GM18520 (cell line): ENCODE measurements at regions not wholly inside any gene's neighbourhood (a gene's known extent, or its start where the extent isn't known, plus 50 kb on each side); places are given as distances from the start of the nearest gene placed in this dataset.
"Not testable (repeated sequence)": the region's sequence is repeated elsewhere in the genome, so short reads cannot be mapped to it uniquely, and the experiment has no call there.

Source experiments
- ATAC-seq: cut with Tn5 transposase; IDR thresholded peaks from one replicate; pipeline ENCODE4 v1.9.1; 2021; ENCODE audit not compliant: unreplicated experiment

GRCh38 chr2:66243809-66244208 lies 191.1 kb upstream of the MEIS1 start:
- not testable (repeated sequence) for ATAC-seq

- not testable (repeated sequence) for ATAC-seq
These were observed 192.0 kb upstream of the MEIS1 start for GRCh38 chr2:66242888-66243287.

- ATAC-seq: no peak
These were observed 192.7 kb upstream of the MEIS1 start for GRCh38 chr2:66242099-66242789.

GRCh38 chr2:66240286-66240685 lies 194.6 kb upstream of the MEIS1 start:
- ATAC-seq: no peak

GRCh38 chr2:66239655-66240054 lies 195.3 kb upstream of the MEIS1 start:
- ATAC-seq: no peak

- ATAC-seq: no peak
These were observed 197.0 kb upstream of the MEIS1 start for GRCh38 chr2:66237803-66238379.

- ATAC-seq: no peak
These were observed 197.8 kb upstream of the MEIS1 start for GRCh38 chr2:66236816-66237802.

GRCh38 chr2:66236067-66236685 lies 198.7 kb upstream of the MEIS1 start:
- ATAC-seq: no peak

- ATAC-seq: no peak
These were observed 199.5 kb upstream of the MEIS1 start for GRCh38 chr2:66235428-66235827.

GRCh38 chr2:66233981-66234380 lies 200.9 kb upstream of the MEIS1 start:
- ATAC-seq: no peak

- no peak for ATAC-seq
These were observed 206.8 kb upstream of the MEIS1 start for GRCh38 chr2:66228128-66228547.

GRCh38 chr2:66217039-66217585 lies 217.8 kb upstream of the MEIS1 start:
- no peak for ATAC-seq

GRCh38 chr2:66212749-66213148 lies 222.2 kb upstream of the MEIS1 start:
- ATAC-seq: no peak

GRCh38 chr2:66202586-66202985 lies 232.3 kb upstream of the MEIS1 start:
- no peak for ATAC-seq

- no peak for ATAC-seq
These were observed 233.7 kb upstream of the MEIS1 start for GRCh38 chr2:66201242-66201641.

GRCh38 chr2:66198873-66199272 lies 236.1 kb upstream of the MEIS1 start:
- ATAC-seq: no peak

- no peak for ATAC-seq
These were observed 242.0 kb upstream of the MEIS1 start for GRCh38 chr2:66192888-66193287.

- ATAC-seq: no peak
These were observed 243.6 kb upstream of the MEIS1 start for GRCh38 chr2:66191311-66191710.

- no peak for ATAC-seq
These were observed 245.4 kb upstream of the MEIS1 start for GRCh38 chr2:66189553-66189952.

- no peak for ATAC-seq
These were observed 248.4 kb upstream of the MEIS1 start for GRCh38 chr2:66186537-66186936.

- no peak for ATAC-seq
These were observed 249.3 kb upstream of the MEIS1 start for GRCh38 chr2:66185497-66186054.
